ENCODE measurements at regions not wholly inside any gene's neighbourhood (a gene's known extent, or its start where the extent isn't known, plus 50 kb on each side); places are given as distances from the start of the nearest gene placed in this dataset.

- ChIA-PET CTCF (no interaction called here), POLR2A (no interaction called here)
- Mint-ChIP-seq H3K27me3 (ENCODE audit: insufficient read depth, unreplicated experiment) (no peaks in the 10 kb centered on the region), H3K27ac (ENCODE audit: unreplicated experiment) (no peak overlapping the region), H3K9me3 (ENCODE audit: unreplicated experiment) (peaks cover 2% of the 10 kb centered on the region), H3K4me1 (ENCODE audit: low read depth, unreplicated experiment) (peaks cover 28% of the 10 kb centered on the region), H3K4me3 (ENCODE audit: unreplicated experiment) (no peak overlapping the region), H3K36me3 (ENCODE audit: insufficient read depth, unreplicated experiment) (no peaks in the 10 kb centered on the region)
- no peak for TF ChIP-seq CTCF (IDR thresholded peaks at IDR 0.05; ENCODE audit: insufficient read depth in 1 of 2, low read depth in 1 of 2, low read length in 1 of 2, severe bottlenecking in 1 of 2, unreplicated experiment in 1 of 2)
- no peaks in the 10 kb centered on the region for H3K36me3 ChIP-seq (ENCODE audit: control insufficient read depth, insufficient read depth, low read length)
- peaks cover 40% of the 10 kb centered on the region for H3K4me1 ChIP-seq
- H3K4me3 ChIP-seq (ENCODE audit: low read depth, low read length) = no peak overlapping the region
- no peaks in the 10 kb centered on the region; the same call in 1 of the 2 replicates for H3K9me3 ChIP-seq
- no peak for DNase-seq
- no peaks in the 10 kb centered on the region for H3K27me3 ChIP-seq (replicated peaks; ENCODE audit: control insufficient read depth, insufficient read depth, low read length)
- intact Hi-C loops (cut with micrococcal nuclease; ENCODE audit: unreplicated experiment) = no loop called here
- BruUV-seq (replicated peaks) = no TSS peak
These were observed 187.2 kb upstream of the MBL2 start for GRCh38 chr10:52959810-52960209.

DNA sequence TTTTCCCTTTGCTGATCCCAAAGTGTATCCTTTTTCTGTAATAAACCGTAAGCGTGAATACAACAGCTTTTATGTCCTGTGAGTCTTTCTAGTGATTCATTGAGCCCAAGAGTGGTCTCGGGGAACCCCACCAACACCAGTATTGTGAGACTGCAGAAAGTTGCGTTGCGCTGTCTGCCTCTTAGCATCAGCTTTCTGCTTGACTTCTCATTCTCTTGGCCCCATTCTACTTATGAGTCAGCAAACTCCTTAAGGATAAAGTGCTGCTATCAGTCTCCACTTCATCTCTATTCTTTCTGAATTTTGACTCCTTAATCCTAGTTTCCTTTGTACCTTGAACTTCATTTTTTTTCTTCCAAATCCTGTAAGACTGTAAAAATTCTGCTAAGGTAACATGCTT lies 184.3 kb upstream of the MBL2 start:
- Histone ChIP-seq H3K36me3 (ENCODE audit: control insufficient read depth, insufficient read depth, low read length) (no peaks in the 10 kb centered on the region), H3K9me3 (peaks cover 2% of the 10 kb centered on the region), H3K4me3 (ENCODE audit: low read depth, low read length) (no peak overlapping the region), H3K4me1 (peaks cover 41% of the 10 kb centered on the region), H3K27me3 (replicated peaks; ENCODE audit: control insufficient read depth, insufficient read depth, low read length) (no peaks in the 10 kb centered on the region)
- CTCF ChIA-PET = interaction anchor here (1.0 kb wide), 1 partner anchor 8 kb away, joined by 4 read pairs; no protein-coding TSS in a partner anchor
- peaks cover 41% of the 10 kb centered on the region for H3K4me1 Mint-ChIP-seq (ENCODE audit: low read depth, unreplicated experiment)
- H3K4me3 Mint-ChIP-seq (ENCODE audit: unreplicated experiment) = no peak overlapping the region
- TF ChIP-seq CTCF (IDR thresholded peaks at IDR 0.05; ENCODE audit: insufficient read depth in 1 of 2, low read depth in 1 of 2, low read length in 1 of 2, severe bottlenecking in 1 of 2, unreplicated experiment in 1 of 2) = no peak
- H3K27ac Mint-ChIP-seq (ENCODE audit: unreplicated experiment) = peak overlapping the region; percentile 65
- no peak for DNase-seq
- intact Hi-C loops (cut with micrococcal nuclease; ENCODE audit: unreplicated experiment) = loop anchor here (1.0 kb wide), 1 partner anchor 9 kb away; no protein-coding TSS in a partner anchor
- H3K9me3 Mint-ChIP-seq (ENCODE audit: unreplicated experiment) = peaks cover 24% of the 10 kb centered on the region
- BruUV-seq (replicated peaks) = no TSS peak
- H3K27me3 Mint-ChIP-seq (ENCODE audit: insufficient read depth, unreplicated experiment) = no peaks in the 10 kb centered on the region
- peaks cover 8% of the 10 kb centered on the region for H3K36me3 Mint-ChIP-seq (ENCODE audit: insufficient read depth, unreplicated experiment)
- POLR2A ChIA-PET = no interaction called here

- peaks cover 24% of the 10 kb centered on the region for H3K9me3 Mint-ChIP-seq (ENCODE audit: unreplicated experiment)
- Histone ChIP-seq H3K27me3 (replicated peaks; ENCODE audit: control insufficient read depth, insufficient read depth, low read length) (no peaks in the 10 kb centered on the region), H3K9me3 (peaks cover 2% of the 10 kb centered on the region), H3K4me1 (peaks cover 37% of the 10 kb centered on the region), H3K4me3 (ENCODE audit: low read depth, low read length) (no peak overlapping the region), H3K36me3 (ENCODE audit: control insufficient read depth, insufficient read depth, low read length) (no peaks in the 10 kb centered on the region)
- H3K27me3 Mint-ChIP-seq (ENCODE audit: insufficient read depth, unreplicated experiment) = no peaks in the 10 kb centered on the region
- peak; percentile 49 to 65 for DNase-seq
- BruUV-seq (replicated peaks) = no TSS peak
- intact Hi-C loops (cut with micrococcal nuclease; ENCODE audit: unreplicated experiment) = loop anchor here (1.0 kb wide), 1 partner anchor 10 kb away; no protein-coding TSS in a partner anchor
- TF ChIP-seq CTCF (IDR thresholded peaks at IDR 0.05; ENCODE audit: insufficient read depth in 1 of 2, low read depth in 1 of 2, low read length in 1 of 2, severe bottlenecking in 1 of 2, unreplicated experiment in 1 of 2) = no peak
- H3K4me1 Mint-ChIP-seq (ENCODE audit: low read depth, unreplicated experiment) = peaks cover 41% of the 10 kb centered on the region
- H3K27ac Mint-ChIP-seq (ENCODE audit: unreplicated experiment) = peak overlapping the region; percentile 65
- H3K36me3 Mint-ChIP-seq (ENCODE audit: insufficient read depth, unreplicated experiment) = peaks cover 11% of the 10 kb centered on the region
- ChIA-PET POLR2A (interaction anchor here (0.6 kb wide), 1 partner anchor 303 kb away, joined by 3 read pairs; no protein-coding TSS in a partner anchor), CTCF (interaction anchor here (1.0 kb wide), 1 partner anchor 8 kb away, joined by 4 read pairs; no protein-coding TSS in a partner anchor)
- no peak overlapping the region for H3K4me3 Mint-ChIP-seq (ENCODE audit: unreplicated experiment)
These were observed 183.9 kb upstream of the MBL2 start for GRCh38 chr10:52956461-52956860.
